GM18508 (cell line): ENCODE measurements at regions not wholly inside any gene's neighbourhood (a gene's known extent, or its start where the extent isn't known, plus 50 kb on each side); places are given as distances from the start of the nearest gene placed in this dataset.
"Not testable (repeated sequence)": the region's sequence is repeated elsewhere in the genome, so short reads cannot be mapped to it uniquely, and the experiment has no call there.

Experiments used
- ATAC-seq: cut with Tn5 transposase; IDR thresholded peaks from one replicate; pipeline ENCODE4 v1.9.1; 2021; ENCODE audit warnings: moderate number of reproducible peaks; ENCODE audit not compliant: insufficient read depth, unreplicated experiment

DNA sequence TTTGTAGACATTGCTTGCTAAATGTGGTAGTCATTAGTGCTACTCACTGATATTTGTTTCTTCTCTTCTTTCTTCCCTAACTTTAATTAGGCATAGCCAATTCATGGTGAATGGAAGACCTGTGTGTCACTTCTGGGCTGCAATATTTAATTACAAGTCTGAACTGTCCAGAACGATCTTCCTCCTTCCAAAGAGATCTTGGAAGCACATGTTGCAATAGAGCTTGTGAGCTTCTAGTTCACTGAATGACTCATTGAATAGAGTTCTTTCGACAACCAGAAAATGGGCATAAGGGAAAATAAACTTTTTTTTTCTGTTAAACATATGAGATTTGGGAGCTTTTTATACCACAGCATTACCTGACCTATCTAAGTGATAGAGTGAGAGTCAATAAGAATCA, 1264.6 kb downstream of the PCDH9 start:
- no peak for ATAC-seq

DNA sequence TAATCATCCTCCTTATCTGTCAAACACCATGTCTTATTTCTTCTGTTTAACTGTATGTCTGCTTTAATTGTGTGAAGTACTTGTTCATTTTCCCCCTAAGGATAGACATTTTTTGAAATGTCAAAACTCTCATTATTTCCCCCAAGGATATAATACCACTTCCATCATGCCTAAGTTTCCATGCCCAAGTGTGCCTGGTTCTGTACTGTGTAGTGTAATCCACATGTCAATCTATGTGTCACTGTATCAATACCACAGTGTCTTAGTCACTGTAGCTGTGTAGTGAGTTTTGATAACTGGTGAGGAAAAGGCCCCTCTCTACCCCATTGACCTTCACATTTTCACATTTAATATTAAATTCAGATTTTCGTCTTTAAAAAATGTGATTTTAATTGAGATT, 1265.5 kb downstream of the PCDH9 start:
- no peak for ATAC-seq

DNA sequence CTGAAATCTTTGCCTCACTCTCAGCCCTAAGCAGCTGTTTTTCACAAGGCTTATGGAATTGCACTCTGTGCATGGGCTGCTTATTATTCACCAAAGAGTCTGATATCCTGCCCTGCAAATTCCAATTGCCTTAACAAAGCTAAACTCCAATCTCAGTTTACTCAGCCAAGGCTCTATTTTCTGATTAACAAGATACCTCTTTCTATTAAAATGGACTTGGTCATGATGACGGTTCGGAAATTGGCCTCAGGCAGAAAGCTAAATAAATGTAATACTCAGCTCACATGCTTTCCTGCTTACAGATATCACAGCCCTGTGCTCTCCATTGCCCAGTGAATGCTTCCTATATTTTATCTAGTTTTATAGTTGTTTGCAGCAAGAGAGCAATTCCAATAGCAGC, 1270.8 kb downstream of the PCDH9 start:
- no peak for ATAC-seq

DNA sequence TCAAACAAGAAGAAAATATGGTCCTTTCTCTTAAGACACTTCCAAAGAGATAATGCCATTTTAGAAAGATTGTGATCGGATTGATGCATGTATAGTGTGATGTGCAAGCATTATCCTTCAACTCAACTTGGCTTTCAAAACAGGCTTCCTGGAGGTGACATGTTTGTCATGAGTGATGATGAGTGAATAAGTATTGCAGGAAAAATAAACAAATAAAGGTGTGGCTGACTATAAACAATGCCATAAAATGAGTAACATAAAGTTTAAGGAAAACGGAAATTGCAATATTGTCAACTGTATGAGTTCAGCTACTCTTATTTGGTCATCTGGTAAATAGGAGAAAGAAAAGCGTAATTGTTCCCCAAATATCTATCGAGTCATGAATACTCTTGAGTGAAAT, 1283.7 kb downstream of the PCDH9 start:
- ATAC-seq: no peak

DNA sequence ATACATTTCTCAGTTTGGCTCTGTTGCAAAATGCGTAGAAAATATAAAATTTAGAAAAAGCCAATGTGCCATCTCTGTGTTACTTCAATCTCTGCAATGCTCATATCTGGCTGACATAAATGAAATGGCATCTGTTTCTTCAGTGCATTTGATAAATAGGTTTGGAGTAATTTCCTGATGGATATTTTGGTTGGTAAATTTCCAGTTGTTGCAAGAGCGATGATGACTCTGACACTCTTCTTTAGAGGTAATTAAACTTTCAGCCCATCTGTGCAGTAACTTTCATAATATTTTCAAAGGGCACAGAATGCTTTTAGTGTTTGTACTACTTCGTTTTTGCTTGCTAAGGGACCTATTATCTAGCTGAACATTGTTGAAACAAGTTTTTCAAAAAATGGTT, 1286.4 kb downstream of the PCDH9 start:
- no peak for ATAC-seq

DNA sequence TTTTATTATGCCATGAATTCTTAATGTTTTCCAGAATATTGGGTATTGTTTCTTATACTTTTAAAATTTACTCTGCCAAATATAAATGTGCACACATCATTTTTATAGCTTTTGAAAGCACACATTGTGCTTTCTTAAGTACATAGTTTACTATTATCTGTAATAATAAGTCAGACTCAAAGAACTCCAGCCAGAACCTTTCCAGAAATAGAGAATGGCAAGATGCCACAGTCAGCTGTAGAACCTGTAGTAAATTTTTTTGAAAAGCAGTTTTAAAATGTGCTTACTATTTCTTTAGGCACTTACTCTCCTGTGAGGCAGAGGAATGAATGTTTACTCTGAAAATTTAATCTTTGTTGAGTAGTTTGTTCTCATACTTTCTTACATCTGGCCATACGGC, 1287.1 kb downstream of the PCDH9 start:
- ATAC-seq: no peak

DNA sequence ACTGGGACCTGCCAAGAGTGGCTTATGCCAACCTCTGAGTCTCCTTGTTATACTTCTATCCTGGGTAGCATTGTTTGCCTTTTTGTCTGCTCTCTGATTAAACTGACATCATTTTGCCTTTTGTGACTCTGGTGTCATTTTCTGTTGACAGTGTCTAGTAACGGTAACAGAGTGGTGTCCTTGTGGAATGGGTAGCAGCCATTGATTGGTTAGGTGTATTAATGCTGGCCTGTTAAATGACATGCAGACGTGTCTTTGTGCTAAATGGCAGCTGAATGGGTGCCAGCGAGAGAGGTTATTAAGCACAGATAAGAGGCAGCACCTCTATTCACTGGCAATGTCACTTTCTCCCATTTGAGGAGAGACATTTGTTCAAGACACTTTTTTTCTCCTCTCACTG, 1289.4 kb downstream of the PCDH9 start:
- no peak for ATAC-seq

DNA sequence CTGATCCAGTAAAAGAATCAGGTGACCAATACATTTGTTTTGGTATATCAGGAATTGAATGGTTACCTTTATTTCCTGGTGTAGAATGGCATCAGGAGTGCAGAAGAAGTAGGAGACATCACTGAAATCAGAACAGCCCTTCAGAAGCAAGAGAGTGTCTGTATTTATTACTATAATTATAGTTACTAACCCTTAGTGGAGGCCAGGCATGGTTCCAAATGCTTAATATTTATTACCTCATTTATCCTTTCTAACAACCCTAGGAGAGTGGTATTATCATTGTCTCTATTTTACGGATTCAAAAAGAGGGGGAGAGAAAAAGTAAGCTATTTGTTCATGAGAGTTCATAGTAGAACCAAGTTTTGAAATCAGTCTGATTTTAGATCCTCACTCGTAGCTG, 1292.9 kb downstream of the PCDH9 start:
- no peak for ATAC-seq

DNA sequence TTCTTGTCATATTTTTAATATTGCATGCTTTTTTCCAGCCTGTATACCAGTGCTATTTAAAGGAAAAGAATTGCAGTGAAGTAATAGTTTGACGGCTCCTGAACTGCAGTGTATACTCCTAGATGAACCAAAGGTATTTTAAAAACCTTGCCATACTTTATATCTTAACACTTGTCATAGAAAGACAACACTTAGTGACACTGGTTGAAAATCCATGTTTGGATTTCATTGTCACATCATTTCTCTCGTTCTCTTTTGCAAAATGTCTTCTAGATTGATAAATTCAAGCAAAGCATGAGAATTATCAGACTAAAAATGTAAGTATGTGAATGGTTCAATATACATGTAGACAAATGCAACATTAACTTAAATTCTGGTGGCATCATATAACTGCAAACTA, 1293.9 kb downstream of the PCDH9 start:
- no peak for ATAC-seq

DNA sequence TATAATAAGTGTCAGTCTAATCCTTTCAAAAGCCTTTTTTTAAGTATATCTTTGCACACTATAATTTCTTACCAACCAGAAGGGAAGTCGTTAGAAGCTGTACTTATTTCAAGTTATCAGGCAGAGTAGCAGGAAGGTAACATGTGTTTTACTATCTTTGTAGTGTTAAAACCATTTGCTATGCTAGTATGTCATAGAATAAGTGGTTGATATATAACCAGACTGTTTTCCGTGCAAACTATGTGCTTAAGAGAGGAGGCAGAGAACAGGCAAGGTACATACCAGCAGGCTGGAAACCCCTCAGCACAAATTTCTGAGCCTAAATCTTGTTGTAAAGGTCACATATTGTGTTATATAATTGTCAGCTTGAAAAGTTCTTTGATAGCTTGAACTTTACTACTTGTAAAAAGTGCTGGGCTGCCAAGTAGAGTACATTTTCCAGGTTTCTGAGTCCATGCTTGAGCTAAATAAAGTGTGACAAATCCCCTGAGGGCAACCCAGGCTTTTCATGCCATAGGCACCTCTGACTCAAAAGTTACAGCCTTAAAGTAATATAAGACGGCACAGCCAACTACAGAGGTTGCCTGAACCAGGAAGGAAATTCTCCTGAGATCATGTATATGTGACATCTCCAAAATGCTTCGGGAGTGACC, 1297.4 kb downstream of the PCDH9 start:
- no peak for ATAC-seq

DNA sequence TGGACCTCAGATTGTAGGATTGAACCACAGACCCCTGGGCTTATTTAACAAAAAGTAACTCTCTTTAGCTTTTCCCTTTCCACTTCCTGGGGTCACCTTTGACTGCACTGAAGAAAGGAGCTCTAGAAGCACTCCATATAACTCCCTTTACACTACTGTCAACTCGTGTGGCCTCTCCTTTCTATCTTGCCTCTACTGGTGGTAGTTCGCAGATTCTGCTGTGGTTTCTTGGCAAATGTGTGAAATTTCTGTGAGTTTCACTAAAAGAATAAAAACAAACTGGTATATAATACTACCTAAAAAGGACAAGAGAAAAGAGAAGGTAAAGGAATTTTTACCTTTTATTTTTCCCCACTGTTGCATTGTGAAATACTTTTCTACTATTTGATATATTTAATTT, 1298.1 kb downstream of the PCDH9 start:
- no peak for ATAC-seq

DNA sequence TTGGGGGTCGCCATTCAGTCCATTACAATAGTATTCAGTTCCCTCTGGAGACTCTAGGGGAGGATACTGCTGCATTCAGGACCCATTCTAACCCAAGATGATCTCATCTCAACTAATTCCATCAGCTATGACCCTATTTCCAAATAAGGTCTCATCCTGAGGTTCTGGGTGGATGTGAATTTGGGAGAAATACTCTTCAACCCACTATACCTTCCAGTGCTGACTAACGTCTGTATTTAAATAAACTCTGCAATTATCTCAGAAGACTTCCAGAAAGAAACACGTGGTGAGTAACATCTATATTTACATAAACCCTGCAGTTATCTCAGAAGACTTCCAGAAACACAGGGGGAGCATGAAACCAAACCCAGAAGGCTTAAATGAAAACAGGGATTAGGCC, 1300.7 kb downstream of the PCDH9 start:
- no peak for ATAC-seq

DNA sequence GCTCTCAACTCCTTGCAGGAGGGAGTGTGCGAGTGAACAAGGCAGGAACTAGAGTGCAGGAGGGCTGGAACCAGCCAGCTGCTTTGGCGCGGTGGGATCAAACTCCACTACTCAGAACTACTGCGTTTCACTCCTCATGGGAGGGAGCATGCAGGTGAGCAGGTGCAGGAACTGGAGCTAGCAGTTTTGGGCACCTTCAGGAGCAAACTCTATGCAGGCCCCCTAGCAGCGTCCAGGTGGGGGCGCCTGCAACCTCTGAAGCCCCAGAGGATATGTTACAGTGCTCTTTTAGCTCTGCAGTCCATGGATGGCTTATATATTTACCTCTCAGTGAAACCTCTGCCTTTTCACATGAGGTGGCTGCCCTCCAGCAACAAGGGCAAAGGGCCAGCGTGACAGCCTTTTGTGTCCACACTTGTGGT, 1303.4 kb downstream of the PCDH9 start:
- no peak for ATAC-seq

DNA sequence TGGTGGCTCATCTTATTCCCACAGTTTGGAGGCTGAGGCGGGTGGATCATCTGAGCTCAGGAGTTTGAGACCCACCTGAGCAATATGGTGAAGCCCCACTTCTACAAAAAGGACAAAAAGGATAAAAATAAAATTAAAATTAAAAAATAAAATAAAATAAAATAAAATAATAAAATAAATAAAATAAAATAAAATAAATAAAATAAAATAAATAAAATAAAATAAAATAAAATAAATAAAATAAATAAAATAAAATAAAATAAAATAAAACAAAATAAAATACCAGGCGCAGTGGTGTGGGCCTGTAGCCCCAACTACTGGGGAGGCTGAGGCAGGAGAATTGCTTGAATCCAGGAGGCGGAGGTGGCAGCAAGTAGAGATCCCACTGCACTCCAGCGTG, 1307.3 kb downstream of the PCDH9 start:
- ATAC-seq: not testable (repeated sequence)

DNA sequence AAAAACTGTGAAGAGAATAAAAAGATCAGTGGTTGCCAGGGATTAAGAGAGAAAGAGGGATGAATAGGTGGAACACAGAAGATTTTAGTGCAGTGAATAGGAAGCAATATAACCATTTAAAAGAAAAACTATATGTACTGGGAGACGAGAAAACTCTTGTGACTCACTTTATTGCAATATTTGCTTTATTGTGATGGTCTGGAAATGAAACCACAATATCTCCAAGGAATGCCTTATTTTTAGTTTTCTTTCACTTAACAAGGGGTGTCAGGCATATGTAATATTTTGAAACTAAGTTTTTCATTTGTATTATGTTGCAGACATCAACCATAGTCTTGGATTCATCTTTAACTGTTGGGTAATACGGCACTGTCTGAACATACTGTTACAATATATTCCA, 1308.2 kb downstream of the PCDH9 start:
- no peak for ATAC-seq

DNA sequence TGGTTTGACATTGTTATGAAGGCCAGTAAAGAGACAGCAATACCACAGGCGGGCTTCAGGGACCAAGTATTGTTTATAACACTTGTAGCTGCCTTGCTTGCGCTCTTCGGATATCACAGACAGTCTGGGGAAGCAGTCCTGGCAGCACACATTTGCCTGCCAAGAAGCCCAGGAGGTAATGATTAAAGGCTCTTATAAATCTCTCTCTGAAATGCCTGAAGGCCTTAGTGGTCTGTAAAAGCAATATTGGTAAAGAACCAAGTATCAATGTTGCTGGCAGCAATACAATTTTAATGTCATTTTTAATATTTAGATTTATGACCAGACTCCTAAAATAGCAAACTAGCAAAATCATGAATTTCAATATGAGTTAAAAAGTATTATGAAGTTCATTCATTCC, 1312.4 kb downstream of the PCDH9 start:
- no peak for ATAC-seq

DNA sequence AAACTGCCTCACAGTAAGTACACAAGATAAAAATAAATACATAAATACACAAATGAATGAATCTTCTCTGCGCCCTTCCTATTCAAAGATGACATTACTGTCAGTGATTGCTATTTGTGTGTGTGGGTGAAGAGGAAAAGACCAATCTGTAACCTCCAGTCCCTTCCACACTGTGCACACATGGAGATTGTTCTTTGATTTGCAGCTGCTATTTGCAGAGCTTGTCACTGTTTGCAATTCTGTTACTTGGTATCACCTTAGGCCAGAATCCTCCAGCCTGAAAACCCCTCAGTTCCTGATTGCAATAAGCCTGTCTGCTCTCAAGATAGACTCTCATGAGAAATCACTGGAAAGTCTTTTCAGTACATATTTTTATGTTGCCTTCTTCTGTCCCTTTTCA, 1314.9 kb downstream of the PCDH9 start:
- ATAC-seq: no peak

DNA sequence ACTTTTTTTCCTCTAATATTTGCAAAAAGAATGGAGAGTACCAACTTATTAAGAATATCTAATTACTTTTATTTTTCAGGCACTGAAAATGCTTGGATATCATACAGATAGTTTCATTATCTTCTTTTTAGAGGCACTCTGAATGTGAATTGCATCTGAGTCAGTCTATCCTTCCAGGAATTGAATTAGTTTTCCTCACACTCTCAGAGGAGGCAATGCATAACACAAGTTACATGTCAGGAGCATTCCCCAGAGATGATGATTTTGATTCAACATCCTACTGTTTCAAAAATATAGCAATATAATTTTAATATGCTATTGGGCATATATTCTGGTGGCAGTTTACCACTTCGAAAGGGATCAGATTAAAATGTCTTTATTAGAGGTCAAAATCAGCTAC, 1315.4 kb downstream of the PCDH9 start:
- no peak for ATAC-seq

DNA sequence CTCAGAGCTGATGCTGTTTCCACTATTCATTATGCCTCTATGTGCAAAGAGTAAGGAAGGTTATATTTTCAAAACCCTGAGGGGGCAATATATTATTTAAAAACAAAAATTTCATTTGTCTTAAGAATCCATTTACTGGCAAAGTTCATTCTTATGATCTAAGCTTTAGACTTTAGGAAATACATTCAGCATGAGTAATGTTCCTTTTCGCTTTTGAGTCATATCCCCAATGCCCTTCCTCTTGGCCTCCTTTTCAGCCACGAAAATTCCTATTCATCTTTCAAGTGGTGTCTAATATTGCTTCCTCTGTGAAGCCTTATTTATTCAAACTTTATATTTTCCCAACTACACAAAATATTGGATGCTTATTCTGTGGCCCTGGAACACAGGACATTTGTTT, 1317.0 kb downstream of the PCDH9 start:
- no peak for ATAC-seq

DNA sequence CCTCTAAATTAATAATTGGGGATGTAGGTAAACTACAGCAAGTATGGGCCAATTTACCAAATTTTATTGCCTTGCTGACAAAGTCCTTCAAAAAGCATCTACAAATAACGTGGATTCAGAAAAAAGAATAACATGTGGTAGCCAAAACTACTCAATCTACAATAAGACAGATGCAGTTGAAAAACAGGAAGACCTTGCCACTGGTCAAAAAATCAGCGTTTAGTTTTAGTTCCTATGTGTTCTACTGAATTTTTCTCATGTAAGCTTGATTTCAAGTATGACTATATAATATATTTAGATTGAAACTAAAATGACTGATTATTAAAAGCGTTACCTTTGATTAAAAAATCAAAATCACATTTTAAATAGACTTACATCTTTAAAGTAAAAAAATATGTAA, 1317.6 kb downstream of the PCDH9 start:
- no peak for ATAC-seq

DNA sequence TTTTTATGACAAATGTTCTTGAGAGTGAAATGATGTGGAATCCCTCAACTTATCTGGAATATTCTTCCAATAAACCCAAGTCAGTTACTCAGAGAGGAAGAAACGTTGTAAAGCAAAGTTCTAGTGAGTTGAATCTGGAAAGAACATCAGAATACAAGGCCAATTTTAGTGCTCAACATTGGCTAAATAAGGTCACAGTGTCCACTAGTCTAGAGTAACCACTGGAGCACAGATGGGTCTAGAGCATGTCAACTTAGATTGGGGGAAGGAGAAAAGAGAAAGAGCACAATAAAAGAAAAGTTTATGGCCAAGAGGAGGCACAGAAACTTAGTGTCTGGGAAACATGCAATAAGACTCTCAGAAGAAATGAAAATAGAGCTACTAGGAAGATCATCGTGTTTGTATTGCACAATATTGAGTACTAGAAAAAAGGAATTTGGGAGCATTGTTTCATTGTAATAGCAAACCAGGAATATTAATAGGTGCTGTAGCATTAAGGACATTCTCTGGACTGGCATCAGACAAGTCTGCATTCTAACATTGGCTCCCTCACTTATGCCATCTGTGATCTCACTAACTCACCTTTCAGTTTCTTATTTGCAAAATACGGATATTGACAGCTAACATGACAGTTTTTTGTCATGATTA, 1318.5 kb downstream of the PCDH9 start:
- no peak for ATAC-seq

DNA sequence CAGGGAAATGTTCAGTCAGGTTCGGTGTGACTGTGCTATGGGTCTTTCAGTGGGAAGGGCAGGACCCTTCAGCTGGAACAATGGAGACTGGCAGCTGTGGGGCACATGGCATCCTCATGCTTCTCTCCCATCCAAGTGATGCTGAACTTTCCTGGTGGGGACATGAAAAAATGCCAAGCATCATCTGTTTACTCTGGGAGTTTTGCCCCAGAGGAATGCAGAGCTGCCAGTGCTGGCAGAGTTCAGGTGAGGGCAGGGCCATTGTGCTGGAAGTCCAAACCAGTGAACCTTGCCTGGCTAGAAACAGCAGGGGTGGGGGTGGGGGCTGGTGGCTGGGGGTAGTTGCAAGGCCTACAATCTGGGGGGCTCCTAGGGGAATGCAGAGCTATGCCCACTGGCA, 1320.6 kb downstream of the PCDH9 start:
- ATAC-seq: no peak
